Right atrium auricular region (tissue), 2 donors: ENCODE measurements at regions not wholly inside any gene's neighbourhood (a gene's known extent, or its start where the extent isn't known, plus 50 kb on each side); places are given as distances from the start of the nearest gene placed in this dataset.

Source experiments
- DNase-seq: peaks from one replicate; pipeline ENCODE4 v3.0.0-alpha.2; 2019; ENCODE audit warnings: low spot score
- H3K27ac ChIP-seq, 2 donors: fragments of 200-600 bp; sonication (generic); 1 replicate in 1 of 2; 2 replicates in 1 of 2; pipeline ENCODE4 v1.5.1; 2016 to 2019
- H3K27me3 ChIP-seq, 2 donors: fragments of 200-600 bp; sonication (generic); one replicate each; pipeline versions ENCODE4 v1.5.1 to v1.6.0; 2017 to 2019
- H3K36me3 ChIP-seq: fragments of 200-600 bp; sonication (generic); one replicate; pipeline ENCODE4 v1.5.1; 2016
- H3K4me1 ChIP-seq, 2 donors: fragments of 200-600 bp; sonication (generic); one replicate each; pipeline versions ENCODE4 v1.5.1 to v1.6.0; 2017 to 2019
- H3K4me3 ChIP-seq, 2 donors: fragments of 200-600 bp; sonication (generic); 1 replicate in 1 of 2; 2 replicates in 1 of 2; pipeline ENCODE4 v1.5.1; 2017 to 2019; ENCODE audit warnings: mild to moderate bottlenecking in 1 of 2, moderate library complexity in 1 of 2
- H3K9me3 ChIP-seq, 2 donors: fragments of 200-600 bp; sonication (generic); one replicate each; pipeline ENCODE4 v1.5.1; 2019
- TF ChIP-seq, protein P1 (sequence below), 2 donors: fragments of 200-600 bp; sonication (generic); IDR thresholded peaks; one replicate each; pipeline ENCODE4 v1.5.1; 2019; ENCODE audit warnings: antibody characterized with exemption in 2 of 2

DNA sequence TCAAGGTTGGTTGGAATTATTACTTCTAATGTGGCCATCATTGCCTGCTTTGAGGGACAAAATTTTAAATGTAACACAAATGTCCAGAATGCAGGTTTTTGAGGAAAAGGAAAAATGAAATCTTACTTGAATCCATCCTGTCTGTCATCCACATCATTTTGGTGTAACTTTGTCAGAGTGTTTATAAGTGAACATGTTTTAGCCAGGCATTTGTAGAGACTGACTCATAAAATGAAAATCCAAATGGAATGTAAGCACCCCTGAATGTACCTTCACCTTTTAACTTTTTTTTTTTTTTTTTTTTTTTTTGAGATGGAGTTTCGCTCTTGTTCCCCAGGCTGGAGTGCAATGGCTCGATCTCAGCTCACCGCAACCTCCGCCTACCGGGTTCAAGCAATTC is 141.8 kb upstream of the BNIP2 start:
- no peak for DNase-seq
- TF ChIP-seq, protein P1, sequence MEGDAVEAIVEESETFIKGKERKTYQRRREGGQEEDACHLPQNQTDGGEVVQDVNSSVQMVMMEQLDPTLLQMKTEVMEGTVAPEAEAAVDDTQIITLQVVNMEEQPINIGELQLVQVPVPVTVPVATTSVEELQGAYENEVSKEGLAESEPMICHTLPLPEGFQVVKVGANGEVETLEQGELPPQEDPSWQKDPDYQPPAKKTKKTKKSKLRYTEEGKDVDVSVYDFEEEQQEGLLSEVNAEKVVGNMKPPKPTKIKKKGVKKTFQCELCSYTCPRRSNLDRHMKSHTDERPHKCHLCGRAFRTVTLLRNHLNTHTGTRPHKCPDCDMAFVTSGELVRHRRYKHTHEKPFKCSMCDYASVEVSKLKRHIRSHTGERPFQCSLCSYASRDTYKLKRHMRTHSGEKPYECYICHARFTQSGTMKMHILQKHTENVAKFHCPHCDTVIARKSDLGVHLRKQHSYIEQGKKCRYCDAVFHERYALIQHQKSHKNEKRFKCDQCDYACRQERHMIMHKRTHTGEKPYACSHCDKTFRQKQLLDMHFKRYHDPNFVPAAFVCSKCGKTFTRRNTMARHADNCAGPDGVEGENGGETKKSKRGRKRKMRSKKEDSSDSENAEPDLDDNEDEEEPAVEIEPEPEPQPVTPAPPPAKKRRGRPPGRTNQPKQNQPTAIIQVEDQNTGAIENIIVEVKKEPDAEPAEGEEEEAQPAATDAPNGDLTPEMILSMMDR (IDR thresholded peaks at IDR 0.05), result no peak
- no peaks in the 10 kb centered on the region for H3K9me3 ChIP-seq

DNA sequence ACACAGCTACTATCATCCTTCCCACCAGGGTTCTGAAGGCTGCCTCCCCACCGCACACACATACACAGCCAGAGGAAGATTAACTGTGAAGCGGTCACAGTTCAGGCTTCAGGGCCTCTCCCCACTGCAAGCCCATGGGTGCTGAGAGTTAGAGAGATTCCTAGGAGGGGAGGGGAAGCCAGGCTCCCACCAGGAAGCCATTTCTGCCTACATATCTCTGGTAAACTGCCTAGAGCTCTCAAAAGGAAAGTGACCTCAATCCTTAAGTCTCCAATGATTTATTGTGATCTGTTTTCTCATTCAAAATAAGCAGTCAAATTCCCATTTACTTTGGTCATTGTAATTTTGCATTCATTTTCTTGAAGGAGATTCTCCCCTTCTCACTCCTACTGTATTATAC is 141.0 kb upstream of the BNIP2 start:
- no peak for DNase-seq
- no peak overlapping the region for H3K27ac ChIP-seq
- H3K36me3 ChIP-seq, result no peaks in the 10 kb centered on the region
- no peaks in the 10 kb centered on the region for H3K27me3 ChIP-seq
- no peaks in the 10 kb centered on the region for H3K4me1 ChIP-seq
- H3K9me3 ChIP-seq, result no peaks in the 10 kb centered on the region
- no peak overlapping the region for H3K4me3 ChIP-seq
- TF ChIP-seq, protein P1 (IDR thresholded peaks at IDR 0.05), result no peak

More for the DNA sequence above, 141.8 kb upstream of the BNIP2 start:
- Histone ChIP-seq H3K27ac (no peak overlapping the region), H3K4me3 (no peak overlapping the region), H3K36me3 (no peaks in the 10 kb centered on the region), H3K27me3 (no peaks in the 10 kb centered on the region), H3K4me1 (no peaks in the 10 kb centered on the region)

DNA sequence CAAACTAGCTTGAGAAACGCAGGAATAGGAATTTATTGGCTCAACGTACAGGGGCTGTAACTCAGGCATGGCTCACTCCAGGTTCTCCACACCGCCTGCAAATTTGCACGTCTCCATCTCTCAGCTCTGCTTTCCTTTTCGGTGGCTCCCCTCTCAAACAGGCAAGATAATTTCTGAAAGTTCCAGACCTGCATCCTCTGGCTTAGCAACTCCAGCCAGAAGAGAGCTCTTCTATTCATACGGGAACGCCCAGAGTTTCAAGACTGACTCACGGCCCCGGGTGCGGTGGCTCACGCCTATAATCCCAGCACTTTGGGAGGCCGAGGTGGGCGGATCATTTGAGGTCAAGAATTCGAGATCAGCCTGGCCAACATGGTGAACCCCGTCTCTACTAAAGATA is 139.7 kb upstream of the BNIP2 start:
- Histone ChIP-seq H3K4me3 (no peak overlapping the region), H3K27me3 (no peaks in the 10 kb centered on the region), H3K4me1 (no peaks in the 10 kb centered on the region), H3K36me3 (no peaks in the 10 kb centered on the region), H3K27ac (no peak overlapping the region), H3K9me3 (peaks cover 0 to 3% of the 10 kb centered on the region in 2 donors)
- DNase-seq, result no peak
- TF ChIP-seq, protein P1 (IDR thresholded peaks at IDR 0.05), result no peak

DNA sequence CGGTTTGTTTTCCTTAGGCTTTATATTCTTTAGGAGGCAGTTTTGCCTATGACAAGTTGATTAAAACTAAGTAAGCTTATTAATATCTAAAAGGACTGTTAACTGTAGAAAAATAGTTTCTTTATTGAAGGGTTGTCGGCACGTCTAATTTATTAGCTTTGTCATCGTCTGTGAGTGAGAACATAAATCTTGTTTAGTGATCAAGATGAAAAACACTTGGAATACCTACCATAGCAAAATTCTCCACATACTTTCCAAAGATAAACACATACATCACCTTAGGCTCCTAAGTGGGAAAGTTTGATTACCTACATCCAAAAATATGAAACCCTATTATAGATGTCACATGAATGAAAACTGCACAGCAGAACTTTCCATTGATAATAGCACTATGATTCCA is 139.1 kb upstream of the BNIP2 start:
- Histone ChIP-seq H3K36me3 (no peaks in the 10 kb centered on the region), H3K4me3 (no peak overlapping the region), H3K27me3 (no peaks in the 10 kb centered on the region), H3K9me3 (peaks cover 0 to 9% of the 10 kb centered on the region in 2 donors), H3K4me1 (no peaks in the 10 kb centered on the region), H3K27ac (no peak overlapping the region)
- TF ChIP-seq, protein P1 (IDR thresholded peaks at IDR 0.05), result no peak
- DNase-seq, result no peak

DNA sequence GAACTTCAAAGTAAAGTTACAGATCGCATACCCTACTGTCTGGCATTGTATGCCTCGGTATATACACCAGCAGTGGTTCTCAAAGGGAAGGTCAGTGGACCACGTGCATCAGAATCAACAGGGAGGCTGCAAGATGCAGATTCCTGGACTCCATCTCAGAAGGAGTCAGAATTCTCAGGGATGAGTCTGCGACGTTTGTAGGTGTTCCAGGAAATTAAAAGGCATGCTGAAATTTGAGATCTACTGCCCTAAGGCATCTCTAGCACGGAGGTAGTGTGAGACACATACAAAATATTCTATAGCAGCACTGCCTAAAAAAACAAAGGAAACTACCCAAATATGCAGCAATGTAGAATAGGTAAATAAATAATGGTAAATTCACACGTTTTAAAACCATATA is 136.8 kb upstream of the BNIP2 start:
- Histone ChIP-seq H3K27ac (no peak overlapping the region), H3K36me3 (no peaks in the 10 kb centered on the region), H3K4me3 (no peak overlapping the region), H3K4me1 (no peaks in the 10 kb centered on the region), H3K27me3 (no peaks in the 10 kb centered on the region), H3K9me3 (peaks cover 0 to 16% of the 10 kb centered on the region in 2 donors)
- TF ChIP-seq, protein P1 (IDR thresholded peaks at IDR 0.05), result no peak
- no peak for DNase-seq

DNA sequence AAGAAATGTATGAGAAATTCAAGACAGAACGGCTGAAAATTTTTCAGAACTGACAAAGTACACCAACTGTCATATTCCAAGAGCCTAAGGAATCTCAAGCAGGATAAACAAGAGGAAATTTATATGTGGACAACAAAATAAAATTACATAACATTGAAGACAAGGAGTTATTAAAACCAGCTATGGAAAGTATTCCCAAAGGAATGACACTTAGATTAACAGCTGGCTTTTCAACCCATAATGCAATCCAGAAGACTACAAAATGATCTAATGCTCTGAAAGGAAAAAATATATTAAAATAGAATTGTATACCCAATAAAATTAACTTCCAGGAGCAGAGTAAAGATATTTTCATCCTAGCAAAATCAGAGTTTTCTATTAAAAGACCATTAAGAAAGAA is 132.2 kb upstream of the BNIP2 start:
- H3K9me3 ChIP-seq, result peaks cover 0 to 16% of the 10 kb centered on the region in 2 donors
- DNase-seq, result no peak
- no peaks in the 10 kb centered on the region for H3K27me3 ChIP-seq
- no peaks in the 10 kb centered on the region for H3K36me3 ChIP-seq
- H3K27ac ChIP-seq, result no peak overlapping the region
- H3K4me1 ChIP-seq, result no peaks in the 10 kb centered on the region
- H3K4me3 ChIP-seq, result no peak overlapping the region
- TF ChIP-seq, protein P1 (IDR thresholded peaks at IDR 0.05), result no peak
